GM21515 (cell line): ENCODE measurements at regions not wholly inside any gene's neighbourhood (a gene's known extent, or its start where the extent isn't known, plus 50 kb on each side); places are given as distances from the start of the nearest gene placed in this dataset.
"Not testable (repeated sequence)": the region's sequence is repeated elsewhere in the genome, so short reads cannot be mapped to it uniquely, and the experiment has no call there.

Source experiments
- ATAC-seq: cut with Tn5 transposase; IDR thresholded peaks from one replicate; pipeline ENCODE4 v1.9.1; 2021; ENCODE audit not compliant: unreplicated experiment

GRCh38 chr3:82423268-82424030, 662.0 kb upstream of the GBE1 start:
- no peak for ATAC-seq

GRCh38 chr3:82416830-82417229, 655.4 kb upstream of the GBE1 start:
- no peak for ATAC-seq

- no peak for ATAC-seq
These were observed 654.9 kb upstream of the GBE1 start for GRCh38 chr3:82416349-82416748.

- ATAC-seq = no peak
These were observed 651.7 kb upstream of the GBE1 start for GRCh38 chr3:82413171-82413570.

GRCh38 chr3:82410366-82410765, 648.9 kb upstream of the GBE1 start:
- no peak for ATAC-seq

GRCh38 chr3:82409842-82410241, 648.4 kb upstream of the GBE1 start:
- ATAC-seq = no peak

- ATAC-seq = no peak
These were observed 630.8 kb upstream of the GBE1 start for GRCh38 chr3:82392203-82392775.

- no peak for ATAC-seq
These were observed 629.4 kb upstream of the GBE1 start for GRCh38 chr3:82390868-82391267.

GRCh38 chr3:82386647-82387046, 625.2 kb upstream of the GBE1 start:
- ATAC-seq = no peak

GRCh38 chr3:82384181-82384580, 622.7 kb upstream of the GBE1 start:
- ATAC-seq = no peak

GRCh38 chr3:82382831-82383230, 621.4 kb upstream of the GBE1 start:
- ATAC-seq = no peak

- no peak for ATAC-seq
These were observed 616.9 kb upstream of the GBE1 start for GRCh38 chr3:82378392-82378791.

- ATAC-seq = no peak
These were observed 615.4 kb upstream of the GBE1 start for GRCh38 chr3:82376883-82377282.

- ATAC-seq = not testable (repeated sequence)
These were observed 612.4 kb upstream of the GBE1 start for GRCh38 chr3:82373833-82374232.

GRCh38 chr3:82364827-82365226, 603.4 kb upstream of the GBE1 start:
- ATAC-seq = no peak

GRCh38 chr3:82363131-82363530, 601.7 kb upstream of the GBE1 start:
- no peak for ATAC-seq

- ATAC-seq = no peak
These were observed 593.8 kb upstream of the GBE1 start for GRCh38 chr3:82355228-82355627.

- no peak for ATAC-seq
These were observed 592.8 kb upstream of the GBE1 start for GRCh38 chr3:82354228-82354627.

GRCh38 chr3:82353306-82354171, 592.1 kb upstream of the GBE1 start:
- ATAC-seq = no peak

GRCh38 chr3:82347585-82347984, 586.1 kb upstream of the GBE1 start:
- no peak for ATAC-seq

GRCh38 chr3:82342521-82342920, 581.1 kb upstream of the GBE1 start:
- ATAC-seq = no peak

- ATAC-seq = no peak
These were observed 567.9 kb upstream of the GBE1 start for GRCh38 chr3:82329300-82329699.
